ENCODE measurements at regions not wholly inside any gene's neighbourhood (a gene's known extent, or its start where the extent isn't known, plus 50 kb on each side); places are given as distances from the start of the nearest gene placed in this dataset.

GRCh38 chr7:66474441-66474840 is 154.2 kb upstream of the KCTD7 start:
- Histone ChIP-seq H2BK15ac (ENCODE audit: low read depth, low read length) (no peak overlapping the region), H3K4me2 (ENCODE audit: low read depth, low read length) (no peak overlapping the region), H2AK9ac (replicated peaks; ENCODE audit: low read depth, low read length, poor library complexity) (no peak overlapping the region), H3K56ac (ENCODE audit: extremely low read depth, insufficient read depth, low read length) (no peak overlapping the region), H2BK120ac (ENCODE audit: low read depth, low read length) (no peak overlapping the region), H3K79me1 (ENCODE audit: low read depth in 1 of 2, low read length in 2 of 2) (no peaks in the 10 kb centered on the region), H3K4me1 (ENCODE audit: control insufficient read depth, insufficient read depth, low read length) (no peaks in the 10 kb centered on the region), H4K8ac (ENCODE audit: low read depth in 2 of 2, low read length in 2 of 2) (no peak overlapping the region), H2AFZ (replicated peaks; ENCODE audit: low read length, poor library complexity) (no peak overlapping the region), H4K91ac (ENCODE audit: insufficient read depth, low read depth, low read length) (no peak overlapping the region), H3K27me3 (ENCODE audit: control insufficient read depth, insufficient read depth, low read length) (no peaks in the 10 kb centered on the region), H2BK20ac (ENCODE audit: low read depth, low read length) (no peak overlapping the region), H3K9me1 (ENCODE audit: insufficient read depth, low read length) (no peaks in the 10 kb centered on the region), H3K23ac (ENCODE audit: low read depth, low read length) (no peak overlapping the region), H3K4me3 (ENCODE audit: insufficient read depth, low read depth, low read length) (no peak overlapping the region), H3K18ac (ENCODE audit: low read depth, low read length) (no peak overlapping the region), H3K4ac (ENCODE audit: low read depth, low read length) (no peak overlapping the region), H3K9me3 (ENCODE audit: control insufficient read depth, insufficient read depth, low read length) (no peaks in the 10 kb centered on the region), H3K14ac (replicated peaks; ENCODE audit: low read depth, low read length) (no peak overlapping the region), H4K20me1 (ENCODE audit: insufficient read depth, low read length) (no peaks in the 10 kb centered on the region), H3K9ac (ENCODE audit: low read depth, low read length) (no peak overlapping the region), H4K5ac (ENCODE audit: low read depth, low read length) (no peak overlapping the region), H2AK5ac (ENCODE audit: low read depth, low read length) (no peak overlapping the region), H2BK5ac (ENCODE audit: low read depth, low read length, poor library complexity, severe bottlenecking) (no peak overlapping the region), H3K27ac (ENCODE audit: insufficient read depth, low read length) (no peak overlapping the region), H3K36me3 (ENCODE audit: control insufficient read depth, insufficient read depth, low read length) (peaks cover 4% of the 10 kb centered on the region; the same call in 1 of the 2 replicates)
- no peak for DNase-seq
- no peak for ATAC-seq (ENCODE audit: low read depth)
- BruUV-seq (replicated peaks): no TSS peak
- dilution Hi-C loops (cut with HindIII; ENCODE audit: low sequenced_read_pairs, unreplicated experiment): no loop called here
- CTCF ChIA-PET: no interaction called here
- 98% methylated on average over 18 of the region's 45 CpGs; no CpG with 5 or more reads in 1 of the 2 experiments for WGBS, 2 experiments (ENCODE audit: extremely low coverage in 2 of 2, insufficient read length in 1 of 2)
- intact Hi-C loops (cut with micrococcal nuclease): no loop called here
- no peak for TF ChIP-seq RAD21 (IDR thresholded peaks at IDR 0.05; ENCODE audit: low read length)
- TF ChIP-seq FOS (IDR thresholded peaks at IDR 0.05; ENCODE audit: low read depth, low read length): no peak
- TF ChIP-seq RCOR1 (IDR thresholded peaks at IDR 0.05; ENCODE audit: insufficient replicate concordance, low read length): no peak
- TF ChIP-seq SMC3 (IDR thresholded peaks at IDR 0.05; ENCODE audit: low read depth, low read length): no peak
- no peak for TF ChIP-seq POLR2A (IDR thresholded peaks at IDR 0.05; ENCODE audit: low read depth, low read length)
- no peak for TF ChIP-seq MAFK (IDR thresholded peaks at IDR 0.05; ENCODE audit: low read depth, low read length)
- no peak for TF ChIP-seq MXI1 (IDR thresholded peaks at IDR 0.05; ENCODE audit: borderline replicate concordance, low read depth, low read length)
- no peak for TF ChIP-seq BHLHE40 (IDR thresholded peaks at IDR 0.05; ENCODE audit: low read depth, low read length)
- TF ChIP-seq CTCF (conservative IDR thresholded peaks at IDR 0.05; ENCODE audit: low read depth, low read length): no peak
- TF ChIP-seq CHD1 (IDR thresholded peaks at IDR 0.05; ENCODE audit: low read depth, low read length): no peak
- TF ChIP-seq USF2 (IDR thresholded peaks at IDR 0.05; ENCODE audit: low read depth, low read length): no peak
- POLR2A ChIA-PET (ENCODE audit: unreplicated experiment): no interaction called here
- in situ Hi-C loops (cut with MboI; ENCODE audit: low sequenced_read_pairs): no loop called here
